Type B pancreatic cell (in vitro differentiated cells): ENCODE measurements at regions not wholly inside any gene's neighbourhood (a gene's known extent, or its start where the extent isn't known, plus 50 kb on each side); places are given as distances from the start of the nearest gene placed in this dataset.
"Not testable (repeated sequence)": the region's sequence is repeated elsewhere in the genome, so short reads cannot be mapped to it uniquely, and the experiment has no call there.

Source experiments
- DNase-seq: peaks from one replicate; pipeline ENCODE4 v3.0.0; 2021; ENCODE audit warnings: mixed read lengths; ENCODE audit not compliant: unreplicated experiment; ENCODE audit errors: extremely low spot score
- H3K27ac Mint-ChIP-seq: 2 replicates; pipeline ENCODE4 v1.8.0; 2021; ENCODE audit warnings: mild to moderate bottlenecking, mixed read lengths
- H3K27me3 Mint-ChIP-seq: 2 replicates; pipeline ENCODE4 v1.8.0; 2021; ENCODE audit warnings: mixed read lengths
- H3K36me3 Mint-ChIP-seq: 2 replicates; pipeline ENCODE4 v1.8.0; 2021; ENCODE audit warnings: mixed read lengths
- H3K4me1 Mint-ChIP-seq: one replicate; pipeline ENCODE4 v1.8.0; 2021; ENCODE audit warnings: mixed read lengths; ENCODE audit not compliant: unreplicated experiment
- H3K4me3 Mint-ChIP-seq: 2 replicates; pipeline ENCODE4 v1.8.0; 2021; ENCODE audit warnings: mild to moderate bottlenecking, mixed read lengths
- H3K9me3 Mint-ChIP-seq: 2 replicates; pipeline ENCODE4 v1.8.0; 2021; ENCODE audit warnings: mixed read lengths
- CTCF ChIP-seq: fragments of 200-600 bp; sonication (generic); conservative IDR thresholded peaks from 2 replicates; pipeline ENCODE4 v1.5.0; 2021; ENCODE audit warnings: antibody characterized with exemption, mild to moderate bottlenecking

- no peaks in the 10 kb centered on the region for H3K36me3 Mint-ChIP-seq
- DNase-seq: no peak
- peaks cover 2% of the 10 kb centered on the region for H3K27me3 Mint-ChIP-seq
- no peaks in the 10 kb centered on the region for H3K9me3 Mint-ChIP-seq
- H3K27ac Mint-ChIP-seq: no peak overlapping the region
- TF ChIP-seq CTCF: no peak
- peaks cover 7% of the 10 kb centered on the region for H3K4me1 Mint-ChIP-seq
- no peak overlapping the region for H3K4me3 Mint-ChIP-seq
Observed at GRCh38 chr14:52153939-52154338, 85.1 kb upstream of the NID2 start.

GRCh38 chr14:52150162-52150561 lies 81.3 kb upstream of the NID2 start:
- TF ChIP-seq CTCF: no peak
- no peaks in the 10 kb centered on the region for H3K9me3 Mint-ChIP-seq
- no peaks in the 10 kb centered on the region for H3K36me3 Mint-ChIP-seq
- H3K27ac Mint-ChIP-seq: no peak overlapping the region
- H3K4me3 Mint-ChIP-seq: no peak overlapping the region
- peaks cover 7% of the 10 kb centered on the region for H3K4me1 Mint-ChIP-seq
- DNase-seq: no peak
- H3K27me3 Mint-ChIP-seq: peaks cover 10% of the 10 kb centered on the region

GRCh38 chr14:52148371-52148770 lies 79.5 kb upstream of the NID2 start:
- Mint-ChIP-seq H3K4me1 (no peaks in the 10 kb centered on the region), H3K9me3 (peaks cover 5% of the 10 kb centered on the region), H3K4me3 (no peak overlapping the region), H3K36me3 (no peaks in the 10 kb centered on the region), H3K27ac (no peak overlapping the region), H3K27me3 (peaks cover 10% of the 10 kb centered on the region)
- no peak for DNase-seq
- TF ChIP-seq CTCF: no peak

- no peaks in the 10 kb centered on the region for H3K36me3 Mint-ChIP-seq
- no peak for DNase-seq
- no peak overlapping the region for H3K27ac Mint-ChIP-seq
- peaks cover 5% of the 10 kb centered on the region for H3K9me3 Mint-ChIP-seq
- H3K4me3 Mint-ChIP-seq: no peak overlapping the region
- peaks cover 10% of the 10 kb centered on the region for H3K27me3 Mint-ChIP-seq
- TF ChIP-seq CTCF: no peak
- H3K4me1 Mint-ChIP-seq: no peaks in the 10 kb centered on the region
Observed at GRCh38 chr14:52146504-52146903, 77.6 kb upstream of the NID2 start.

- H3K9me3 Mint-ChIP-seq, DNase-seq, H3K36me3 Mint-ChIP-seq, H3K4me3 Mint-ChIP-seq, H3K27ac Mint-ChIP-seq, H3K27me3 Mint-ChIP-seq, H3K4me1 Mint-ChIP-seq: not testable (repeated sequence)
Observed at GRCh38 chr14:52144099-52144498, 75.2 kb upstream of the NID2 start.

GRCh38 chr14:52142504-52142903 lies 73.6 kb upstream of the NID2 start:
- H3K36me3 Mint-ChIP-seq: no peaks in the 10 kb centered on the region
- H3K27me3 Mint-ChIP-seq: peaks cover 4% of the 10 kb centered on the region
- no peaks in the 10 kb centered on the region for H3K4me1 Mint-ChIP-seq
- H3K9me3 Mint-ChIP-seq: peaks cover 9% of the 10 kb centered on the region
- no peak overlapping the region for H3K27ac Mint-ChIP-seq
- no peak for TF ChIP-seq CTCF
- no peak overlapping the region for H3K4me3 Mint-ChIP-seq
- no peak for DNase-seq
